WI38 (cell line): ENCODE measurements at regions not wholly inside any gene's neighbourhood (a gene's known extent, or its start where the extent isn't known, plus 50 kb on each side); places are given as distances from the start of the nearest gene placed in this dataset.

ENCODE experiments used
- H3K4me3 ChIP-seq: 2 replicates; pipeline ENCODE4 v1.5.1; 2011; ENCODE audit warnings: low read depth, mild to moderate bottlenecking, control low read depth, low read length
- CTCF ChIP-seq: IDR thresholded peaks from 2 replicates; pipeline ENCODE4 v1.5.1; 2012; ENCODE audit warnings: low read depth, mild to moderate bottlenecking, control low read depth, low read length

- no peak overlapping the region for H3K4me3 ChIP-seq
- TF ChIP-seq CTCF, result no peak
Observed at GRCh38 chr4:180448306-180448705, 1794.9 kb upstream of the TENM3 start.

GRCh38 chr4:180449395-180449956, 1793.7 kb upstream of the TENM3 start:
- H3K4me3 ChIP-seq, result no peak overlapping the region
- no peak for TF ChIP-seq CTCF

- no peak for TF ChIP-seq CTCF
- no peak overlapping the region for H3K4me3 ChIP-seq
Observed at GRCh38 chr4:180455226-180455625, 1788.0 kb upstream of the TENM3 start.

- H3K4me3 ChIP-seq, result no peak overlapping the region
- no peak for TF ChIP-seq CTCF
Observed at GRCh38 chr4:180456928-180457327, 1786.3 kb upstream of the TENM3 start.

GRCh38 chr4:180462116-180462515, 1781.1 kb upstream of the TENM3 start:
- TF ChIP-seq CTCF, result no peak
- no peak overlapping the region for H3K4me3 ChIP-seq

GRCh38 chr4:180465364-180465763, 1777.8 kb upstream of the TENM3 start:
- no peak for TF ChIP-seq CTCF
- no peak overlapping the region for H3K4me3 ChIP-seq

- no peak for TF ChIP-seq CTCF
Observed at GRCh38 chr4:180483036-180483435, 1760.2 kb upstream of the TENM3 start.

More at GRCh38 chr4:180483036-180483435, 1760.2 kb upstream of the TENM3 start:
- no peak overlapping the region for H3K4me3 ChIP-seq
